HepG2 (cell line): ENCODE measurements at regions not wholly inside any gene's neighbourhood (a gene's known extent, or its start where the extent isn't known, plus 50 kb on each side); places are given as distances from the start of the nearest gene placed in this dataset.

Experiments
- HOXA7 ChIP-seq: sonication (generic); formaldehyde crosslinking; IDR thresholded peaks from 2 replicates; pipeline ENCODE4 v1.8.1; 2022; ENCODE audit warnings: mild to moderate bottlenecking, missing genetic modification reagents, moderate library complexity
- KDM6A ChIP-seq: IDR thresholded peaks from 2 replicates; pipeline ENCODE4 v1.6.1; 2016; ENCODE audit warnings: low read depth
- MLLT10 ChIP-seq: sonication (generic); formaldehyde crosslinking; IDR thresholded peaks from 2 replicates; pipeline ENCODE4 v1.4.0; 2020; ENCODE audit warnings: missing genetic modification reagents
- MXI1 ChIP-seq: IDR thresholded peaks from 3 replicates; pipeline ENCODE4 v1.6.1; 2012; ENCODE audit warnings: low read depth, low read length, inconsistent platforms, borderline replicate concordance
- NR0B2 ChIP-seq: sonication (generic); formaldehyde crosslinking; IDR thresholded peaks from 2 replicates; pipeline ENCODE4 v1.4.0; 2020; ENCODE audit warnings: mild to moderate bottlenecking, missing genetic modification reagents
- NRL ChIP-seq: sonication (generic); formaldehyde crosslinking; IDR thresholded peaks from 2 replicates; pipeline ENCODE4 v1.5.0; 2020; ENCODE audit warnings: missing genetic modification reagents, mild to moderate bottlenecking, moderate library complexity, borderline replicate concordance
- PHF8 ChIP-seq: sonication (generic); formaldehyde crosslinking; IDR thresholded peaks from 2 replicates; pipeline ENCODE4 v1.5.0; 2020; ENCODE audit warnings: missing genetic modification reagents
- SATB2 ChIP-seq: sonication (generic); formaldehyde crosslinking; IDR thresholded peaks from 2 replicates; pipeline ENCODE4 v1.5.0; 2020; ENCODE audit warnings: missing genetic modification reagents
- TFDP2 ChIP-seq: sonication (generic); formaldehyde crosslinking; IDR thresholded peaks from 2 replicates; pipeline ENCODE4 v1.4.0; 2020; ENCODE audit warnings: missing genetic modification reagents
- TOPORS ChIP-seq: sonication (generic); formaldehyde crosslinking; IDR thresholded peaks from 2 replicates; pipeline ENCODE4 v1.8.0; 2023; ENCODE audit warnings: mild to moderate bottlenecking, missing genetic modification reagents
- TRAFD1 ChIP-seq: sonication (generic); formaldehyde crosslinking; IDR thresholded peaks from 2 replicates; pipeline ENCODE4 v1.5.1; 2020; ENCODE audit warnings: missing genetic modification reagents, mild to moderate bottlenecking, borderline replicate concordance
- ZNF205 ChIP-seq: IDR thresholded peaks from 2 replicates; pipeline ENCODE4 v1.6.1; 2018; ENCODE audit warnings: missing biosample characterization, missing genetic modification reagents
- ZNF292 ChIP-seq: sonication (generic); formaldehyde crosslinking; IDR thresholded peaks from 2 replicates; pipeline ENCODE4 v1.8.1; 2022; ENCODE audit warnings: mild to moderate bottlenecking, low read depth, missing genetic modification reagents, borderline replicate concordance
- ZNF34 ChIP-seq: sonication (generic); formaldehyde crosslinking; IDR thresholded peaks from 2 replicates; pipeline ENCODE4 v1.4.0; 2020; ENCODE audit warnings: mild to moderate bottlenecking, missing genetic modification reagents, borderline replicate concordance
- ZNF614 ChIP-seq: IDR thresholded peaks from 2 replicates; pipeline ENCODE4 v1.6.1; 2018; ENCODE audit warnings: missing biosample characterization, missing genetic modification reagents, inconsistent platforms, borderline replicate concordance
- ZNF691 ChIP-seq: sonication (generic); formaldehyde crosslinking; IDR thresholded peaks from 2 replicates; pipeline ENCODE4 v1.4.0; 2020; ENCODE audit warnings: missing genetic modification reagents, low read depth, mild to moderate bottlenecking, borderline replicate concordance
- ZNF747 ChIP-seq: sonication (generic); formaldehyde crosslinking; IDR thresholded peaks from 2 replicates; pipeline ENCODE4 v1.8.1; 2023; ENCODE audit warnings: missing genetic modification reagents, mild to moderate bottlenecking, borderline replicate concordance
- TF ChIP-seq, protein P1 (sequence below): sonication (generic); formaldehyde crosslinking; IDR thresholded peaks from 2 replicates; pipeline ENCODE4 v1.8.0; 2022; ENCODE audit warnings: mild to moderate bottlenecking, missing genetic modification reagents
- TF ChIP-seq, protein P2 (sequence below): sonication (generic); formaldehyde crosslinking; conservative IDR thresholded peaks from 2 replicates; pipeline ENCODE4 v1.4.0; 2020; ENCODE audit warnings: missing genetic modification reagents
- TF ChIP-seq, protein P3 (sequence below): sonication (generic); formaldehyde crosslinking; IDR thresholded peaks from 2 replicates; pipeline ENCODE4 v1.8.0; 2022; ENCODE audit warnings: mild to moderate bottlenecking, missing genetic modification reagents, borderline replicate concordance

GRCh38 chr17:31798205-31798724, 60.8 kb downstream of the COPRS start (continued):
- TF ChIP-seq, protein P1, sequence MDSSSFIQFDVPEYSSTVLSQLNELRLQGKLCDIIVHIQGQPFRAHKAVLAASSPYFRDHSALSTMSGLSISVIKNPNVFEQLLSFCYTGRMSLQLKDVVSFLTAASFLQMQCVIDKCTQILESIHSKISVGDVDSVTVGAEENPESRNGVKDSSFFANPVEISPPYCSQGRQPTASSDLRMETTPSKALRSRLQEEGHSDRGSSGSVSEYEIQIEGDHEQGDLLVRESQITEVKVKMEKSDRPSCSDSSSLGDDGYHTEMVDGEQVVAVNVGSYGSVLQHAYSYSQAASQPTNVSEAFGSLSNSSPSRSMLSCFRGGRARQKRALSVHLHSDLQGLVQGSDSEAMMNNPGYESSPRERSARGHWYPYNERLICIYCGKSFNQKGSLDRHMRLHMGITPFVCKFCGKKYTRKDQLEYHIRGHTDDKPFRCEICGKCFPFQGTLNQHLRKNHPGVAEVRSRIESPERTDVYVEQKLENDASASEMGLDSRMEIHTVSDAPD (CRISPR knock-in tag), result no peak
- TF ChIP-seq MLLT10 (CRISPR knock-in tag), result no peak
- no peak for TF ChIP-seq NRL
- no peak for TF ChIP-seq ZNF205 (CRISPR knock-in tag)
- TF ChIP-seq ZNF34 (CRISPR knock-in tag), result no peak
- TF ChIP-seq TOPORS (CRISPR knock-in tag), result no peak
- TF ChIP-seq NR0B2 (CRISPR knock-in tag), result no peak
- no peak for TF ChIP-seq ZNF691
- TF ChIP-seq TFDP2 (CRISPR knock-in tag), result no peak
- no peak for TF ChIP-seq ZNF747 (CRISPR knock-in tag)
- TF ChIP-seq, protein P2, sequence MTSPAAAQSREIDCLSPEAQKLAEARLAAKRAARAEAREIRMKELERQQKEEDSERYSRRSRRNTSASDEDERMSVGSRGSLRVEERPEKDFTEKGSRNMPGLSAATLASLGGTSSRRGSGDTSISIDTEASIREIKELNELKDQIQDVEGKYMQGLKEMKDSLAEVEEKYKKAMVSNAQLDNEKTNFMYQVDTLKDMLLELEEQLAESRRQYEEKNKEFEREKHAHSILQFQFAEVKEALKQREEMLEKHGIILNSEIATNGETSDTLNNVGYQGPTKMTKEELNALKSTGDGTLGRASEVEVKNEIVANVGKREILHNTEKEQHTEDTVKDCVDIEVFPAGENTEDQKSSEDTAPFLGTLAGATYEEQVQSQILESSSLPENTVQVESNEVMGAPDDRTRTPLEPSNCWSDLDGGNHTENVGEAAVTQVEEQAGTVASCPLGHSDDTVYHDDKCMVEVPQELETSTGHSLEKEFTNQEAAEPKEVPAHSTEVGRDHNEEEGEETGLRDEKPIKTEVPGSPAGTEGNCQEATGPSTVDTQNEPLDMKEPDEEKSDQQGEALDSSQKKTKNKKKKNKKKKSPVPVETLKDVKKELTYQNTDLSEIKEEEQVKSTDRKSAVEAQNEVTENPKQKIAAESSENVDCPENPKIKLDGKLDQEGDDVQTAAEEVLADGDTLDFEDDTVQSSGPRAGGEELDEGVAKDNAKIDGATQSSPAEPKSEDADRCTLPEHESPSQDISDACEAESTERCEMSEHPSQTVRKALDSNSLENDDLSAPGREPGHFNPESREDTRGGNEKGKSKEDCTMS (CRISPR knock-in tag), result no peak
- peak; percentile 92 for TF ChIP-seq ZNF614 (CRISPR knock-in tag)
- TF ChIP-seq SATB2 (CRISPR knock-in tag), result no peak
- TF ChIP-seq KDM6A (CRISPR knock-in tag), result peak; percentile 79; the same call in 1 of the 2 replicates
- 0 out of 2 replicates have a peak, but pooled peaks have one; percentile 19 for TF ChIP-seq PHF8 (CRISPR knock-in tag)
- TF ChIP-seq, protein P3, sequence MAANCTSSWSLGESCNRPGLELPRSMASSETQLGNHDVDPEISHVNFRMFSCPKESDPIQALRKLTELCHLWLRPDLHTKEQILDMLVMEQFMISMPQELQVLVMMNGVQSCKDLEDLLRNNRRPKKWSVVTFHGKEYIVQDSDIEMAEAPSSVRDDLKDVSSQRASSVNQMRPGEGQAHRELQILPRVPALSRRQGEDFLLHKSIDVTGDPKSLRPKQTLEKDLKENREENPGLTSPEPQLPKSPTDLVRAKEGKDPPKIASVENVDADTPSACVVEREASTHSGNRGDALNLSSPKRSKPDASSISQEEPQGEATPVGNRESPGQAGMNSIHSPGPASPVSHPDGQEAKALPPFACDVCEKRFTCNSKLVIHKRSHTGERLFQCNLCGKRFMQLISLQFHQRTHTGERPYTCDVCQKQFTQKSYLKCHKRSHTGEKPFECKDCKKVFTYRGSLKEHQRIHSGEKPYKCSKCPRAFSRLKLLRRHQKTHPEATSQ (CRISPR knock-in tag), result no peak
- TF ChIP-seq MXI1, result no peak; the same call in 2 of the 3 replicates
- no peak for TF ChIP-seq TRAFD1 (CRISPR knock-in tag)
- TF ChIP-seq ZNF292 (CRISPR knock-in tag), result peak; percentile 65; the same call in 1 of the 2 replicates
- TF ChIP-seq HOXA7 (CRISPR knock-in tag), result no peak
